Activated T-cell treated with anti-CD3 and anti-CD28 coated beads for 1 hour (primary cell): ENCODE measurements at regions not wholly inside any gene's neighbourhood (a gene's known extent, or its start where the extent isn't known, plus 50 kb on each side); places are given as distances from the start of the nearest gene placed in this dataset.

Experiments
- DNase-seq: peaks from one replicate; pipeline ENCODE4 v3.0.0-alpha.2; 2020; ENCODE audit warnings: low read depth

- DNase-seq: no peak
Observed at GRCh38 chr15:45743426-45744235, 108.8 kb downstream of the SQOR start.

GRCh38 chr15:45744236-45744589 is 109.4 kb downstream of the SQOR start:
- no peak for DNase-seq

- no peak for DNase-seq
Observed at GRCh38 chr15:45747426-45747825, 112.6 kb downstream of the SQOR start.

- DNase-seq: no peak
Observed at GRCh38 chr15:45751629-45752028, 116.8 kb downstream of the SQOR start.

GRCh38 chr15:45759936-45760335 is 125.1 kb downstream of the SQOR start:
- DNase-seq: no peak

- no peak for DNase-seq
Observed at GRCh38 chr15:45762726-45763125, 127.9 kb downstream of the SQOR start.

GRCh38 chr15:45763170-45763869 is 128.5 kb downstream of the SQOR start:
- no peak for DNase-seq

GRCh38 chr15:45773149-45773548 is 138.3 kb downstream of the SQOR start:
- no peak for DNase-seq

- no peak for DNase-seq
Observed at GRCh38 chr15:45776772-45777171, 141.9 kb downstream of the SQOR start.

- no peak for DNase-seq
Observed at GRCh38 chr15:45777781-45778180, 143.0 kb downstream of the SQOR start.

- no peak for DNase-seq
Observed at GRCh38 chr15:45780352-45780751, 145.5 kb downstream of the SQOR start.

- DNase-seq: no peak
Observed at GRCh38 chr15:45784656-45785055, 149.8 kb downstream of the SQOR start.

GRCh38 chr15:45785897-45786296 is 151.1 kb downstream of the SQOR start:
- no peak for DNase-seq

GRCh38 chr15:45790325-45790943 is 155.6 kb downstream of the SQOR start:
- no peak for DNase-seq

GRCh38 chr15:45794304-45794703 is 159.5 kb downstream of the SQOR start:
- DNase-seq: no peak

- DNase-seq: no peak
Observed at GRCh38 chr15:45794712-45795439, 160.0 kb downstream of the SQOR start.

- no peak for DNase-seq
Observed at GRCh38 chr15:45795440-45796069, 160.7 kb downstream of the SQOR start.

GRCh38 chr15:45796433-45796832 is 161.6 kb downstream of the SQOR start:
- DNase-seq: no peak

- DNase-seq: no peak
Observed at GRCh38 chr15:45799508-45799907, 164.7 kb downstream of the SQOR start.

GRCh38 chr15:45801543-45801942 is 166.7 kb downstream of the SQOR start:
- DNase-seq: no peak

GRCh38 chr15:45802140-45802539 is 167.3 kb downstream of the SQOR start:
- no peak for DNase-seq

- DNase-seq: no peak
Observed at GRCh38 chr15:45804028-45804427, 169.2 kb downstream of the SQOR start.
